CD8-positive, alpha-beta memory T cell (primary cell): ENCODE measurements at regions not wholly inside any gene's neighbourhood (a gene's known extent, or its start where the extent isn't known, plus 50 kb on each side); places are given as distances from the start of the nearest gene placed in this dataset.
"Not testable (repeated sequence)": the region's sequence is repeated elsewhere in the genome, so short reads cannot be mapped to it uniquely, and the experiment has no call there.

Experiments
- CTCF ChIA-PET: fragments of 350-600 bp; sonication (Branson Sonifier 250); formaldehyde crosslinking; loops from one replicate; lab custom pipeline; 2021; ENCODE audit warnings: antibody characterized with exemption; lab: Charles Lee
- POLR2A ChIA-PET: fragments of 350-600 bp; sonication (Branson Sonifier 250); formaldehyde crosslinking; loops from one replicate; lab custom pipeline; 2021; ENCODE audit warnings: antibody characterized with exemption; lab: Charles Lee
- DNase-seq, 5 donors: peaks; one replicate each; pipeline versions ENCODE4 v3.0.0 to v3.0.0-alpha.2; 2020 to 2022; ENCODE audit warnings: mixed read lengths in 1 of 5
- H3K27ac ChIP-seq: one replicate; pipeline ENCODE4 v1.7.0; 2013; ENCODE audit warnings: low read depth, mild to moderate bottlenecking, low read length, moderate library complexity
- H3K27me3 ChIP-seq: 2 replicates; pipeline ENCODE4 v1.7.0; 2013; ENCODE audit warnings: low read length, mild to moderate bottlenecking; ENCODE audit not compliant: insufficient read depth, poor library complexity, severe bottlenecking
- H3K36me3 ChIP-seq: 2 replicates; pipeline ENCODE4 v1.7.0; 2013; ENCODE audit warnings: mild to moderate bottlenecking, low read length, moderate library complexity; ENCODE audit not compliant: insufficient read depth
- H3K4me1 ChIP-seq: 2 replicates; pipeline ENCODE4 v1.7.0; 2013; ENCODE audit warnings: mild to moderate bottlenecking, low read length, moderate library complexity; ENCODE audit not compliant: insufficient read depth
- H3K4me3 ChIP-seq: 2 replicates; pipeline ENCODE4 v1.7.0; 2013; ENCODE audit warnings: mild to moderate bottlenecking, low read length
- H3K9me3 ChIP-seq: 2 replicates; pipeline ENCODE4 v1.7.0; 2013; ENCODE audit warnings: mild to moderate bottlenecking, low read length
- H3K27ac Mint-ChIP-seq, 8 donors: one replicate each; pipeline ENCODE4 v1.8.0; 2020 to 2021; ENCODE audit warnings: mixed read lengths in 8 of 8, mild to moderate bottlenecking in 6 of 8, inconsistent platforms in 3 of 8, moderate library complexity in 3 of 8
- H3K27me3 Mint-ChIP-seq, 2 donors: one replicate each; pipeline ENCODE4 v1.8.0; 2020 to 2021; ENCODE audit warnings: mixed read lengths in 2 of 2, mild to moderate bottlenecking in 1 of 2, moderate library complexity in 1 of 2
- H3K36me3 Mint-ChIP-seq, 3 donors: one replicate each; pipeline ENCODE4 v1.8.0; 2020 to 2021; ENCODE audit warnings: mixed read lengths in 3 of 3, inconsistent platforms in 1 of 3, mild to moderate bottlenecking in 1 of 3
- H3K4me1 Mint-ChIP-seq, 3 donors: one replicate each; pipeline ENCODE4 v1.8.0; 2020 to 2021; ENCODE audit warnings: mixed read lengths in 3 of 3, inconsistent platforms in 1 of 3, mild to moderate bottlenecking in 1 of 3
- H3K4me3 Mint-ChIP-seq, 7 donors: one replicate each; pipeline ENCODE4 v1.8.0; 2020 to 2021; ENCODE audit warnings: mixed read lengths in 7 of 7, mild to moderate bottlenecking in 6 of 7, moderate library complexity in 4 of 7, inconsistent platforms in 2 of 7
- H3K9me3 Mint-ChIP-seq, 5 donors: one replicate each; pipeline ENCODE4 v1.8.0; 2020 to 2022; ENCODE audit warnings: mixed read lengths in 5 of 5, mild to moderate bottlenecking in 3 of 5, moderate library complexity in 2 of 5, inconsistent platforms in 1 of 5

- Histone ChIP-seq H3K27me3 (no peaks in the 10 kb centered on the region), H3K4me1 (no peaks in the 10 kb centered on the region), H3K36me3 (no peaks in the 10 kb centered on the region), H3K9me3 (no peaks in the 10 kb centered on the region), H3K4me3 (no peak overlapping the region), H3K27ac (no peak overlapping the region)
- Mint-ChIP-seq H3K4me1 (no peaks in the 10 kb centered on the region), H3K27me3 (no peaks in the 10 kb centered on the region), H3K9me3 (peaks cover 3 to 29% (median 11%) of the 10 kb centered on the region in 5 donors), H3K27ac (no peak overlapping the region), H3K36me3 (no peaks in the 10 kb centered on the region), H3K4me3 (no peak overlapping the region)
- CTCF ChIA-PET: no interaction called here
- no peak for DNase-seq
- POLR2A ChIA-PET: no interaction called here
Measured at GRCh38 chr4:32700838-32701237, 1980.7 kb downstream of the PCDH7 start.

GRCh38 chr4:32706893-32707292, 1986.7 kb downstream of the PCDH7 start:
- Mint-ChIP-seq H3K4me1 (no peaks in the 10 kb centered on the region), H3K9me3 (peaks cover 0 to 40% (median 11%) of the 10 kb centered on the region in 5 donors), H3K27ac (no peak overlapping the region), H3K4me3 (no peak overlapping the region), H3K36me3 (no peaks in the 10 kb centered on the region), H3K27me3 (no peaks in the 10 kb centered on the region)
- H3K36me3 ChIP-seq: no peaks in the 10 kb centered on the region
- no peaks in the 10 kb centered on the region for H3K9me3 ChIP-seq
- ChIA-PET POLR2A (no interaction called here), CTCF (no interaction called here)
- H3K4me1 ChIP-seq: no peaks in the 10 kb centered on the region
- no peaks in the 10 kb centered on the region for H3K27me3 ChIP-seq
- DNase-seq: no peak
- H3K27ac ChIP-seq: no peak overlapping the region
- no peak overlapping the region for H3K4me3 ChIP-seq

GRCh38 chr4:32716090-32716620, 1996.0 kb downstream of the PCDH7 start:
- CTCF ChIA-PET, H3K36me3 ChIP-seq, H3K9me3 ChIP-seq, DNase-seq, H3K27me3 Mint-ChIP-seq, POLR2A ChIA-PET, H3K36me3 Mint-ChIP-seq, H3K4me1 ChIP-seq, H3K27me3 ChIP-seq, H3K27ac ChIP-seq, H3K4me3 ChIP-seq, H3K4me3 Mint-ChIP-seq, H3K4me1 Mint-ChIP-seq, H3K27ac Mint-ChIP-seq: not testable (repeated sequence)
- peaks cover 10 to 17% (median 12%) of the 10 kb centered on the region in 5 donors for H3K9me3 Mint-ChIP-seq

- peaks cover 2 to 12% (median 5%) of the 10 kb centered on the region in 5 donors for H3K9me3 Mint-ChIP-seq
- H3K27ac Mint-ChIP-seq: no peak overlapping the region
- no peak overlapping the region for H3K4me3 Mint-ChIP-seq
- no peaks in the 10 kb centered on the region for H3K4me1 ChIP-seq
- no peaks in the 10 kb centered on the region for H3K27me3 ChIP-seq
- H3K36me3 Mint-ChIP-seq: no peaks in the 10 kb centered on the region
- H3K27me3 Mint-ChIP-seq: no peaks in the 10 kb centered on the region
- H3K4me3 ChIP-seq: no peak overlapping the region
- H3K36me3 ChIP-seq: no peaks in the 10 kb centered on the region
- POLR2A ChIA-PET: no interaction called here
- CTCF ChIA-PET: no interaction called here
- H3K9me3 ChIP-seq: no peaks in the 10 kb centered on the region
- no peak overlapping the region for H3K27ac ChIP-seq
- DNase-seq: no peak
- H3K4me1 Mint-ChIP-seq: no peaks in the 10 kb centered on the region
Measured at GRCh38 chr4:32735856-32736590, 2015.9 kb downstream of the PCDH7 start.

- CTCF ChIA-PET: no interaction called here
- POLR2A ChIA-PET: no interaction called here
- peaks cover 3 to 14% (median 6%) of the 10 kb centered on the region in 5 donors for H3K9me3 Mint-ChIP-seq
Measured at GRCh38 chr4:32744211-32744610, 2024.0 kb downstream of the PCDH7 start.

GRCh38 chr4:32745351-32745750, 2025.2 kb downstream of the PCDH7 start:
- Mint-ChIP-seq H3K27ac (no peak overlapping the region), H3K4me1 (no peaks in the 10 kb centered on the region), H3K36me3 (no peaks in the 10 kb centered on the region), H3K9me3 (peaks cover 3 to 14% (median 6%) of the 10 kb centered on the region in 5 donors), H3K27me3 (peaks cover 0 to 3% of the 10 kb centered on the region in 2 donors), H3K4me3 (no peak overlapping the region)
- ChIA-PET POLR2A (no interaction called here), CTCF (no interaction called here)
- no peak overlapping the region for H3K27ac ChIP-seq
- H3K27me3 ChIP-seq: no peaks in the 10 kb centered on the region
- no peaks in the 10 kb centered on the region for H3K9me3 ChIP-seq
- no peak overlapping the region for H3K4me3 ChIP-seq
- DNase-seq: no peak
- H3K36me3 ChIP-seq: no peaks in the 10 kb centered on the region
- no peaks in the 10 kb centered on the region for H3K4me1 ChIP-seq

More at GRCh38 chr4:32744211-32744610, 2024.0 kb downstream of the PCDH7 start:
- no peak overlapping the region for H3K27ac Mint-ChIP-seq
- Histone ChIP-seq H3K4me1 (no peaks in the 10 kb centered on the region), H3K27me3 (no peaks in the 10 kb centered on the region), H3K9me3 (no peaks in the 10 kb centered on the region), H3K4me3 (no peak overlapping the region), H3K27ac (no peak overlapping the region), H3K36me3 (no peaks in the 10 kb centered on the region)
- H3K36me3 Mint-ChIP-seq: no peaks in the 10 kb centered on the region
- no peaks in the 10 kb centered on the region for H3K4me1 Mint-ChIP-seq
- DNase-seq: no peak
- H3K4me3 Mint-ChIP-seq: no peak overlapping the region
- peaks cover 0 to 3% of the 10 kb centered on the region in 2 donors for H3K27me3 Mint-ChIP-seq

GRCh38 chr4:32748061-32748460, 2027.9 kb downstream of the PCDH7 start:
- Histone ChIP-seq H3K4me1 (no peaks in the 10 kb centered on the region), H3K27me3 (no peaks in the 10 kb centered on the region), H3K9me3 (no peaks in the 10 kb centered on the region), H3K4me3 (no peak overlapping the region), H3K27ac (no peak overlapping the region), H3K36me3 (no peaks in the 10 kb centered on the region)
- ChIA-PET CTCF (no interaction called here), POLR2A (no interaction called here)
- DNase-seq: no peak
- Mint-ChIP-seq H3K4me3 (no peak overlapping the region), H3K9me3 (peaks cover 0 to 8% (median 4%) of the 10 kb centered on the region in 5 donors), H3K27ac (no peak overlapping the region), H3K4me1 (no peaks in the 10 kb centered on the region), H3K36me3 (no peaks in the 10 kb centered on the region), H3K27me3 (peaks cover 0 to 3% of the 10 kb centered on the region in 2 donors)

GRCh38 chr4:32748498-32748897, 2028.3 kb downstream of the PCDH7 start:
- Histone ChIP-seq H3K4me3 (no peak overlapping the region), H3K4me1 (no peaks in the 10 kb centered on the region), H3K27me3 (no peaks in the 10 kb centered on the region), H3K36me3 (no peaks in the 10 kb centered on the region), H3K27ac (no peak overlapping the region), H3K9me3 (no peaks in the 10 kb centered on the region)
- no peaks in the 10 kb centered on the region for H3K4me1 Mint-ChIP-seq
- no peak for DNase-seq
- H3K9me3 Mint-ChIP-seq: peaks cover 0 to 8% (median 4%) of the 10 kb centered on the region in 5 donors
- no peak overlapping the region for H3K27ac Mint-ChIP-seq
- CTCF ChIA-PET: no interaction called here
- H3K4me3 Mint-ChIP-seq: no peak overlapping the region
- no peaks in the 10 kb centered on the region for H3K36me3 Mint-ChIP-seq
- H3K27me3 Mint-ChIP-seq: peaks cover 0 to 3% of the 10 kb centered on the region in 2 donors
- POLR2A ChIA-PET: no interaction called here
